HG03135 (cell line): ENCODE measurements at regions not wholly inside any gene's neighbourhood (a gene's known extent, or its start where the extent isn't known, plus 50 kb on each side); places are given as distances from the start of the nearest gene placed in this dataset.

Source experiments
- ATAC-seq: cut with Tn5 transposase; IDR thresholded peaks from one replicate; pipeline ENCODE4 v1.9.1; 2021; ENCODE audit warnings: mild to moderate bottlenecking, moderate library complexity; ENCODE audit not compliant: unreplicated experiment

- no peak for ATAC-seq
Observed at GRCh38 chr2:200725596-200725995, 86.1 kb upstream of the BZW1 start.

- no peak for ATAC-seq
Observed at GRCh38 chr2:200728630-200729029, 83.1 kb upstream of the BZW1 start.

GRCh38 chr2:200730302-200730701, 81.4 kb upstream of the BZW1 start:
- no peak for ATAC-seq

- no peak for ATAC-seq
Observed at GRCh38 chr2:200730960-200731359, 80.8 kb upstream of the BZW1 start.

- ATAC-seq = no peak
Observed at GRCh38 chr2:200732866-200733265, 78.8 kb upstream of the BZW1 start.

GRCh38 chr2:200733713-200734198, 78.0 kb upstream of the BZW1 start:
- ATAC-seq = no peak

- ATAC-seq = no peak
Observed at GRCh38 chr2:200735061-200735460, 76.6 kb upstream of the BZW1 start.

- ATAC-seq = no peak
Observed at GRCh38 chr2:200736646-200737274, 75.0 kb upstream of the BZW1 start.

- no peak for ATAC-seq
Observed at GRCh38 chr2:200737585-200737984, 74.1 kb upstream of the BZW1 start.

- no peak for ATAC-seq
Observed at GRCh38 chr2:200738590-200738989, 73.1 kb upstream of the BZW1 start.

- no peak for ATAC-seq
Observed at GRCh38 chr2:200740907-200741306, 70.8 kb upstream of the BZW1 start.

GRCh38 chr2:200741468-200742202, 70.1 kb upstream of the BZW1 start:
- ATAC-seq = no peak

- ATAC-seq = no peak
Observed at GRCh38 chr2:200742426-200742825, 69.3 kb upstream of the BZW1 start.

- no peak for ATAC-seq
Observed at GRCh38 chr2:200743042-200743676, 68.6 kb upstream of the BZW1 start.

GRCh38 chr2:200744201-200744602, 67.5 kb upstream of the BZW1 start:
- no peak for ATAC-seq

GRCh38 chr2:200746301-200746700, 65.4 kb upstream of the BZW1 start:
- ATAC-seq = no peak

- ATAC-seq = no peak
Observed at GRCh38 chr2:200747668-200748618, 63.8 kb upstream of the BZW1 start.

- ATAC-seq = no peak
Observed at GRCh38 chr2:200748779-200749178, 62.9 kb upstream of the BZW1 start.

- no peak for ATAC-seq
Observed at GRCh38 chr2:200749631-200750322, 61.9 kb upstream of the BZW1 start.

GRCh38 chr2:200750323-200750910, 61.3 kb upstream of the BZW1 start:
- ATAC-seq = no peak
